ENCODE measurements at regions not wholly inside any gene's neighbourhood (a gene's known extent, or its start where the extent isn't known, plus 50 kb on each side); places are given as distances from the start of the nearest gene placed in this dataset.

DNA sequence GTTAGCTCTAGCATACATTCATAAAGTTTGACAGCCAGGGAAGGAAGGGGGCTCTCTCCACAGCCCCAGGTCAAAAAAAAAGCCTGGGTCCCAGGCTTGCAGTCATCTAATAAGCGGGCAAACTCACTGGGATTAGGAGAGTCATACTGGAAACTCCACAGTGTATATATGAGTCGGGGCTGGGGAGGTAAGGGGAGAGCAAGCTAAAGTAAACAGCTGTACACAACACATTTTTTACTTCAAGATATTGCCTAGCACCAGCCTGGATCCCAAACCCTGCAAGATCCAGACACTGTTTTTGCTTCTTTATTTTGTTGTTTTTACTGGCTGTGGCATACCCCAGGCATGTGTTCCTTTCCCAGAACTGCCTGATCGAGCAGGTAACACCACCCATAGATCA, 291.3 kb upstream of the TANK start:
- H3K27ac ChIP-seq, result no peak overlapping the region
- TF ChIP-seq ZFX (IDR thresholded peaks at IDR 0.05), result no peak
- TF ChIP-seq, protein P1, sequence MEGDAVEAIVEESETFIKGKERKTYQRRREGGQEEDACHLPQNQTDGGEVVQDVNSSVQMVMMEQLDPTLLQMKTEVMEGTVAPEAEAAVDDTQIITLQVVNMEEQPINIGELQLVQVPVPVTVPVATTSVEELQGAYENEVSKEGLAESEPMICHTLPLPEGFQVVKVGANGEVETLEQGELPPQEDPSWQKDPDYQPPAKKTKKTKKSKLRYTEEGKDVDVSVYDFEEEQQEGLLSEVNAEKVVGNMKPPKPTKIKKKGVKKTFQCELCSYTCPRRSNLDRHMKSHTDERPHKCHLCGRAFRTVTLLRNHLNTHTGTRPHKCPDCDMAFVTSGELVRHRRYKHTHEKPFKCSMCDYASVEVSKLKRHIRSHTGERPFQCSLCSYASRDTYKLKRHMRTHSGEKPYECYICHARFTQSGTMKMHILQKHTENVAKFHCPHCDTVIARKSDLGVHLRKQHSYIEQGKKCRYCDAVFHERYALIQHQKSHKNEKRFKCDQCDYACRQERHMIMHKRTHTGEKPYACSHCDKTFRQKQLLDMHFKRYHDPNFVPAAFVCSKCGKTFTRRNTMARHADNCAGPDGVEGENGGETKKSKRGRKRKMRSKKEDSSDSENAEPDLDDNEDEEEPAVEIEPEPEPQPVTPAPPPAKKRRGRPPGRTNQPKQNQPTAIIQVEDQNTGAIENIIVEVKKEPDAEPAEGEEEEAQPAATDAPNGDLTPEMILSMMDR (conservative IDR thresholded peaks at IDR 0.05), result no peak

DNA sequence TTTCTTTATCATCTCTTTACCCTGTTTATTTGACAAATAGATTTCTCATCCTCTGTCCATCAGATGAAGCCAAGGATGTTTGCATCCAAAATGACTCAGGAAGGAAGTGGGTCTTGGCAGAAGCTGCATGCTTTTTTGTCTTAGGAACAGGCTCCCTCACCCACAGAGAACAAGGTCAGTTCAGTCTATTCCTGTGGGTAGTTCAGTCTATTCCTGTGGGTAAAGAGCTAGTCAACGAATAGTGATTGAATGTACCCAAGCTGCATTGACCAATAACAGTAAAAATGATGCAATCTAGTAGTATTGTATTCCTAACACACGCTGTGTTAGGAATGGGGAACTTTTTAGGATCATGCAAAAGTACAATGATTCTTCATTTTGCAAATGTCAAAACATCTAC, 290.8 kb upstream of the TANK start:
- H3K27ac ChIP-seq, result no peak overlapping the region
- TF ChIP-seq ZFX (IDR thresholded peaks at IDR 0.05), result no peak
- TF ChIP-seq, protein P1 (conservative IDR thresholded peaks at IDR 0.05), result no peak

DNA sequence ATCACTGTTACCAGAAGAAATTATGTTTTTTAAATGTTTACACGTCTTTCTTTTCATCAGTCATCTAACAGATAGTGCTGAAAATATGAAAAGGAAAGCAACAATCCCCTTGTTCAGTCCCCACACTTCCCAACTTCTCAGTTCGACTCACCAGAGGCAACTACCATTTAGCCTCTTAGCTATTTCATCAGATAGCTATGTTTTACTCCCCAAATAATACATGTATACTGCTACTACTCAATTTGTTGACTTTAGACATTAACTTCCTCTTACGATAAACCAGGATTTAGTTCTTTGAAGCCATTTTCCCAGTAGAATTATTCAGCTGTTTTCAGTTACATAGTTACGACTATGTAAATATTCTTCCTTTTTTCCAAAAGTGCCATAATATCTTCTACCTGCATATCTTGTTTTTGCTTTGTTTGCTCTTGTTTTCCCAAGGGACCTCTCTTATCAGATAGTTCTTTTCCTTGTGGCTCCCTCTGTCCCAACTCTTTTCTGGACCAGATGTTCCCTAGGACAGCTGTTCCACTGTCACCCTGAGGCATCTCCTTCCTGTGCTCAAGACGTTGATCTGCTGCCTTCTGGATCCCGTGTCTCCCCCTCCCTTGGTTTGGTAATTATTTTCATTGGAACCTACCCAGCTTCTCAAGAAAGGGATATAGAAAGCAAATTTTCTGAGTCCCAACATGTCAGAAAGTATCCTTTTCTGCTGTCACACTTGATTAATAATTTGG, 289.3 kb upstream of the TANK start:
- no peak overlapping the region for H3K27ac ChIP-seq
- TF ChIP-seq, protein P1 (conservative IDR thresholded peaks at IDR 0.05), result no peak
- TF ChIP-seq ZFX (IDR thresholded peaks at IDR 0.05), result no peak

GRCh38 chr2:160871953-160872352, 288.3 kb upstream of the TANK start:
- TF ChIP-seq, protein P1 (conservative IDR thresholded peaks at IDR 0.05), result no peak
- no peak for TF ChIP-seq ZFX (IDR thresholded peaks at IDR 0.05)
- no peak overlapping the region for H3K27ac ChIP-seq

DNA sequence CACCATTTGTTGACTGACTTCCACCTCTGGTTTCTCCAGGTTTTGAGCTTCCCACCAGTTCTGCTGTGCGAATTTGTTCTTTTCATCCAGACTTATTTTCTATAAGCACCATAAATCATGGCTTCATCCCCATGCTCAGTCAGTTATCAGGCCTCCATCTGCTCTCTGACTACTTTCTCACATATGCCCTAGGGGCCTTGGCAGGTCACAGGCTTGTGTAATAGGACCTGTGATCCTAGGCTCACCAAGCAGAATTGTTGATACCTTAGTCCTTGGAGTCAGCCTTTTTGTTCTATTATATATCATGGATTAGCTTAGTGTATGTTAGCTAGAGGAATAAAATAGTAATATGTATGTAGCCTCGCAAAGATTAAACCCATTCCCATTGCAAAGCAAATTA, 284.2 kb upstream of the TANK start:
- TF ChIP-seq, protein P1 (conservative IDR thresholded peaks at IDR 0.05), result no peak
- TF ChIP-seq ZFX (IDR thresholded peaks at IDR 0.05), result no peak
- H3K27ac ChIP-seq, result no peak overlapping the region

DNA sequence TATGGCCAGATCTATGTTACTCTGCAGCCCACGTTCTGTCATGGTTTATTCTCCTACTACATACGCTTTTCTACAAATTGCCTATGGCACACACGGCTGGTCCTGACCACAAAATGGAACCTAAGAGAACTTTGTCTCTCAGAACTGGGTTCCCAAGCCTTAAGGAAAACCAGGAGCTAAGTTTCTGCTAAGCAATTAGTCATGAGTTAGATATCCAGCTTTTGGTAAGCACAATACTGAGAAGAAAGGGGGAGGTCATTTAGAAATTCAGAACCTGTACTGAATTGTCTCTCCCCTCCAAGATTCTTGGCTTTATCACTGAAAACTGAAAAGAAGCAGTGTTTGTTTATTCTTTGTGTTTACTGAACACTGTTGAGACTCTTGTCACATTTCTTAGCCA, 283.5 kb upstream of the TANK start:
- no peak overlapping the region for H3K27ac ChIP-seq
- TF ChIP-seq ZFX (IDR thresholded peaks at IDR 0.05), result no peak
- TF ChIP-seq, protein P1 (conservative IDR thresholded peaks at IDR 0.05), result no peak

GRCh38 chr2:160878618-160879017, 281.6 kb upstream of the TANK start:
- no peak for TF ChIP-seq ZFX (IDR thresholded peaks at IDR 0.05)
- TF ChIP-seq, protein P1 (conservative IDR thresholded peaks at IDR 0.05), result no peak
- H3K27ac ChIP-seq, result no peak overlapping the region

Measured in C4-2B (cell line).